Ovary (tissue), 3 donors: ENCODE measurements at regions not wholly inside any gene's neighbourhood (a gene's known extent, or its start where the extent isn't known, plus 50 kb on each side); places are given as distances from the start of the nearest gene placed in this dataset.

Experiments
- CTCF ChIP-seq, 3 donors: fragments of 450-650 bp in 2 of 3; fragments of 200-600 bp in 1 of 3; IDR thresholded peaks; one replicate each; pipeline versions ENCODE4 v1.5.1 to v1.8.0; 2016 to 2022; ENCODE audit warnings: antibody characterized with exemption in 3 of 3, mild to moderate bottlenecking in 1 of 3
- EP300 ChIP-seq: sonication (generic); formaldehyde crosslinking; IDR thresholded peaks from one replicate; pipeline ENCODE4 v1.6.1; 2017; ENCODE audit warnings: antibody characterized with exemption
- POLR2A ChIP-seq: fragments of 450-650 bp; IDR thresholded peaks from one replicate; pipeline ENCODE4 v1.6.1; 2017; ENCODE audit warnings: antibody characterized with exemption, mild to moderate bottlenecking, moderate library complexity
- donor health status: DM: no; HTN: no; CAD: no.

GRCh38 chr9:113776194-113776593 lies 99.9 kb upstream of the ZNF618 start:
- TF ChIP-seq CTCF (IDR thresholded peaks at IDR 0.05): no peak
- TF ChIP-seq POLR2A: no peak
- no peak for TF ChIP-seq EP300
